ENCODE measurements at regions not wholly inside any gene's neighbourhood (a gene's known extent, or its start where the extent isn't known, plus 50 kb on each side); places are given as distances from the start of the nearest gene placed in this dataset.
"Not testable (repeated sequence)": the region's sequence is repeated elsewhere in the genome, so short reads cannot be mapped to it uniquely, and the experiment has no call there.

GRCh38 chr7:65545465-65546161 is 172.0 kb downstream of the ZNF92 start:
- H3K9ac ChIP-seq (ENCODE audit: low read depth in 2 of 2, low read length in 2 of 2); H3K36me3 ChIP-seq; DNase-seq; H3K4me1 ChIP-seq; intact Hi-C loops (cut with DNase I); H3K27ac ChIP-seq; H3K27me3 ChIP-seq; H3K4me3 ChIP-seq; H3K9me3 ChIP-seq: not testable (repeated sequence)

- H3K27ac ChIP-seq; DNase-seq; H3K36me3 ChIP-seq; H3K27me3 ChIP-seq; H3K4me1 ChIP-seq; H3K9me3 ChIP-seq; intact Hi-C loops (cut with DNase I); H3K4me3 ChIP-seq; H3K9ac ChIP-seq (ENCODE audit: low read depth in 2 of 2, low read length in 2 of 2): not testable (repeated sequence)
Measured at GRCh38 chr7:65549589-65550443, 176.2 kb downstream of the ZNF92 start.

- intact Hi-C loops (cut with DNase I); H3K9me3 ChIP-seq; H3K9ac ChIP-seq (ENCODE audit: low read depth in 2 of 2, low read length in 2 of 2); H3K27ac ChIP-seq; DNase-seq; H3K36me3 ChIP-seq; H3K4me3 ChIP-seq; H3K27me3 ChIP-seq; H3K4me1 ChIP-seq: not testable (repeated sequence)
Measured at GRCh38 chr7:65550444-65550809, 176.8 kb downstream of the ZNF92 start.

DNA sequence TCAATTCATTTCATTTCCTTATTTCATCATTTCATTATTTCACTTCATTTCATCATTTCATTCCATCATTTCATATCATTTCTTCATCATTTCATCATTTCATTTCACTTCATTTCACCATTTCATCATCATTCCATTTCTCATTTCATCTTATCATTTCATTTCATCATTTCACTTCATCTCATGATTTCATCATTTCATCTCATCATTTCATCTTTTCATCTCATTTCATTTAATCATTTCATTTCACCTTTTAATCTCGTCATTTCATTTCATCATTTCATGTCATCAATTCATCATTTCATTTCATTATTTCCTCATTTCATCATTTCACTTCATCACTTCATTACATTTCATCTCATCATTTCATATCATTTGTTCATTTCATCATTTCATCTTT is 177.4 kb downstream of the ZNF92 start:
- H3K4me3 ChIP-seq; H3K27me3 ChIP-seq; DNase-seq; H3K4me1 ChIP-seq; intact Hi-C loops (cut with DNase I); H3K9ac ChIP-seq (ENCODE audit: low read depth in 2 of 2, low read length in 2 of 2); H3K9me3 ChIP-seq; H3K36me3 ChIP-seq; H3K27ac ChIP-seq: not testable (repeated sequence)

GRCh38 chr7:65554553-65555476 is 181.2 kb downstream of the ZNF92 start:
- intact Hi-C loops (cut with DNase I); DNase-seq; H3K36me3 ChIP-seq; H3K4me3 ChIP-seq; H3K9me3 ChIP-seq; H3K4me1 ChIP-seq; H3K27ac ChIP-seq; H3K27me3 ChIP-seq; H3K9ac ChIP-seq (ENCODE audit: low read depth in 2 of 2, low read length in 2 of 2): not testable (repeated sequence)

GRCh38 chr7:65558584-65558983 is 184.9 kb downstream of the ZNF92 start:
- H3K9me3 ChIP-seq; H3K27me3 ChIP-seq; H3K4me3 ChIP-seq; H3K36me3 ChIP-seq; H3K9ac ChIP-seq (ENCODE audit: low read depth in 2 of 2, low read length in 2 of 2); H3K27ac ChIP-seq; intact Hi-C loops (cut with DNase I); H3K4me1 ChIP-seq; DNase-seq: not testable (repeated sequence)

- H3K9ac ChIP-seq (ENCODE audit: low read depth in 2 of 2, low read length in 2 of 2); H3K4me1 ChIP-seq; H3K36me3 ChIP-seq; DNase-seq; H3K27ac ChIP-seq; H3K9me3 ChIP-seq; H3K27me3 ChIP-seq; H3K4me3 ChIP-seq; intact Hi-C loops (cut with DNase I): not testable (repeated sequence)
Measured at GRCh38 chr7:65561786-65562372, 188.2 kb downstream of the ZNF92 start.

GRCh38 chr7:65562522-65562921 is 188.9 kb downstream of the ZNF92 start:
- H3K27ac ChIP-seq; H3K27me3 ChIP-seq; DNase-seq; H3K9me3 ChIP-seq; H3K4me3 ChIP-seq; intact Hi-C loops (cut with DNase I); H3K4me1 ChIP-seq; H3K36me3 ChIP-seq; H3K9ac ChIP-seq (ENCODE audit: low read depth in 2 of 2, low read length in 2 of 2): not testable (repeated sequence)

- H3K4me3 ChIP-seq; H3K4me1 ChIP-seq; H3K27ac ChIP-seq; DNase-seq; intact Hi-C loops (cut with DNase I); H3K9me3 ChIP-seq; H3K27me3 ChIP-seq; H3K36me3 ChIP-seq; H3K9ac ChIP-seq (ENCODE audit: low read depth in 2 of 2, low read length in 2 of 2): not testable (repeated sequence)
Measured at GRCh38 chr7:65563333-65563732, 189.7 kb downstream of the ZNF92 start.

DNA sequence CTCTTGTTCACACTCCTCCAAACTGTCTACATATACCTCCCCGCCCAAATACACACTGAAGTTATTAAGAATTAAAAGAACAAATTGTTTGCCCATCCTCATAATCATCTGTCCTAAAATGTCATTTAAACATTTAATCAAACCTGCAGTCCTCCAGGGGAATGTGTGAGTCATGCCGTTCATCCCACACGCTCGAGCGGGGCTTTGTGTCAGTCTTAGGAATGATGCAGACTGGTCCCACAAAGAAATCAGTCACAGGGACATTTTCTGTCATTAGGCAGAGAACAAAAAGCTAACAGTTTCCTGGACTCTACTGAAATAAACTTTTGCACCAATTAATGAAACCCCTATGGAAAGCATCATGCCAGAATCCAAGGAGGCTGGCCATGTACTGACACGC is 194.6 kb downstream of the ZNF92 start:
- intact Hi-C loops (cut with DNase I): not testable (repeated sequence)

GRCh38 chr7:65570990-65571389 is 197.3 kb downstream of the ZNF92 start:
- H3K4me3 ChIP-seq; H3K9ac ChIP-seq (ENCODE audit: low read depth in 2 of 2, low read length in 2 of 2); H3K4me1 ChIP-seq; H3K27ac ChIP-seq; H3K27me3 ChIP-seq; intact Hi-C loops (cut with DNase I); H3K36me3 ChIP-seq; H3K9me3 ChIP-seq; DNase-seq: not testable (repeated sequence)

More for the DNA sequence above, 194.6 kb downstream of the ZNF92 start:
- H3K4me3 ChIP-seq; H3K9ac ChIP-seq (ENCODE audit: low read depth in 2 of 2, low read length in 2 of 2); H3K27ac ChIP-seq; H3K9me3 ChIP-seq; H3K36me3 ChIP-seq; H3K4me1 ChIP-seq; DNase-seq; H3K27me3 ChIP-seq: not testable (repeated sequence)

- H3K4me1 ChIP-seq; H3K9me3 ChIP-seq; H3K27ac ChIP-seq; H3K27me3 ChIP-seq; H3K9ac ChIP-seq (ENCODE audit: low read depth in 2 of 2, low read length in 2 of 2); intact Hi-C loops (cut with DNase I); H3K36me3 ChIP-seq; H3K4me3 ChIP-seq; DNase-seq: not testable (repeated sequence)
Measured at GRCh38 chr7:65572581-65572980, 198.9 kb downstream of the ZNF92 start.

DNA sequence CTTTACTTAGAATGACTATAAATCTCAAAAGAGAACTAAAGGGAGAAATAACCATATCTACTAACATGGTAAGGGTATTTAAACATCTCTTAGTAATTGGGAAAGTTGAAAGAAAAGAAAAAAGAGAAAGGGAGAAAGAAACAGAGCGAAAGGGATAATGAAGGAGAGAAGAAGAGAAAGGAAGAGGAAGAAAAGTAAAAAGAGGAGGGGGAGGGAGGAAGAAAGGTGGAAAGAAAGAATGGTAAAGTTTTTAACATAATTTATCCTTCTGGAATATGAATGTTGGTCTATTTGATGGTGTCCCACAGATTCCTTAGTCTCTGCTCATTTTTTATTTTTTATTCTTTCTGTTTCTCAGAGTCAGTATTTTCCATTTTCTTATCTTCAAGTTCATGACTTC is 202.7 kb downstream of the ZNF92 start:
- H3K27ac ChIP-seq; H3K4me3 ChIP-seq; H3K9ac ChIP-seq (ENCODE audit: low read depth in 2 of 2, low read length in 2 of 2); intact Hi-C loops (cut with DNase I); H3K27me3 ChIP-seq; H3K4me1 ChIP-seq; DNase-seq; H3K9me3 ChIP-seq; H3K36me3 ChIP-seq: not testable (repeated sequence)

All from colonic mucosa (tissue), 4 donors.